ENCODE measurements at regions not wholly inside any gene's neighbourhood (a gene's known extent, or its start where the extent isn't known, plus 50 kb on each side); places are given as distances from the start of the nearest gene placed in this dataset.
"Not testable (repeated sequence)": the region's sequence is repeated elsewhere in the genome, so short reads cannot be mapped to it uniquely, and the experiment has no call there.

- H3K27ac ChIP-seq: no peak overlapping the region
- no peak for TF ChIP-seq CTCF (IDR thresholded peaks at IDR 0.05)
- no peak for TF ChIP-seq ZFX (IDR thresholded peaks at IDR 0.05; ENCODE audit: borderline replicate concordance)
Observed at GRCh38 chr7:63044721-63045120, 953.9 kb upstream of the ZNF722 start.

- no peak for TF ChIP-seq ZFX (IDR thresholded peaks at IDR 0.05; ENCODE audit: borderline replicate concordance)
- TF ChIP-seq CTCF (IDR thresholded peaks at IDR 0.05): no peak
- H3K27ac ChIP-seq: no peak overlapping the region
Observed at GRCh38 chr7:63045575-63045974, 953.1 kb upstream of the ZNF722 start.

GRCh38 chr7:63046612-63047011 lies 952.0 kb upstream of the ZNF722 start:
- H3K27ac ChIP-seq: no peak overlapping the region
- TF ChIP-seq CTCF (IDR thresholded peaks at IDR 0.05) (no peak), ZFX (IDR thresholded peaks at IDR 0.05; ENCODE audit: borderline replicate concordance) (no peak)

- no peak overlapping the region for H3K27ac ChIP-seq
- TF ChIP-seq ZFX (IDR thresholded peaks at IDR 0.05; ENCODE audit: borderline replicate concordance) (no peak), CTCF (IDR thresholded peaks at IDR 0.05) (no peak)
Observed at GRCh38 chr7:63047061-63047460, 951.6 kb upstream of the ZNF722 start.

- TF ChIP-seq CTCF (IDR thresholded peaks at IDR 0.05): no peak
- no peak for TF ChIP-seq ZFX (IDR thresholded peaks at IDR 0.05; ENCODE audit: borderline replicate concordance)
- H3K27ac ChIP-seq: no peak overlapping the region
Observed at GRCh38 chr7:63047546-63047945, 951.1 kb upstream of the ZNF722 start.

GRCh38 chr7:63054191-63054661 lies 944.4 kb upstream of the ZNF722 start:
- H3K27ac ChIP-seq: no peak overlapping the region
- TF ChIP-seq CTCF (IDR thresholded peaks at IDR 0.05): no peak
- TF ChIP-seq ZFX (IDR thresholded peaks at IDR 0.05; ENCODE audit: borderline replicate concordance): no peak

- H3K27ac ChIP-seq: no peak overlapping the region
- no peak for TF ChIP-seq CTCF (IDR thresholded peaks at IDR 0.05)
- no peak for TF ChIP-seq ZFX (IDR thresholded peaks at IDR 0.05; ENCODE audit: borderline replicate concordance)
Observed at GRCh38 chr7:63057265-63057664, 941.4 kb upstream of the ZNF722 start.

GRCh38 chr7:63060701-63061100 lies 937.9 kb upstream of the ZNF722 start:
- H3K27ac ChIP-seq: not testable (repeated sequence)

Measured in 22Rv1 (cell line).